Suppressor macrophage treated with lipopolysaccharide for 4 hours (primary cell): ENCODE measurements at regions not wholly inside any gene's neighbourhood (a gene's known extent, or its start where the extent isn't known, plus 50 kb on each side); places are given as distances from the start of the nearest gene placed in this dataset.
A peak's percentile ranks its signal among the peaks of the same experiment; 100 is the strongest.

Experiments
- DNase-seq: peaks from one replicate; pipeline ENCODE4 v3.0.0-alpha.2; 2020

GRCh38 chr1:2890221-2890850 is 88.8 kb upstream of the TTC34 start:
- no peak for DNase-seq

- no peak for DNase-seq
Measured at GRCh38 chr1:2891923-2892448, 90.5 kb upstream of the TTC34 start.

GRCh38 chr1:2893473-2894120 is 92.1 kb upstream of the TTC34 start:
- DNase-seq, result no peak

GRCh38 chr1:2894381-2895041 is 93.0 kb upstream of the TTC34 start:
- DNase-seq, result no peak

GRCh38 chr1:2896824-2897223 is 95.3 kb upstream of the TTC34 start:
- DNase-seq, result no peak

- no peak for DNase-seq
Measured at GRCh38 chr1:2903226-2903625, 101.7 kb upstream of the TTC34 start.

- no peak for DNase-seq
Measured at GRCh38 chr1:2904191-2904590, 102.7 kb upstream of the TTC34 start.

GRCh38 chr1:2905356-2905755 is 103.9 kb upstream of the TTC34 start:
- DNase-seq, result no peak

- no peak for DNase-seq
Measured at GRCh38 chr1:2906085-2906484, 104.6 kb upstream of the TTC34 start.

- no peak for DNase-seq
Measured at GRCh38 chr1:2906620-2907019, 105.1 kb upstream of the TTC34 start.

GRCh38 chr1:2907051-2907450 is 105.6 kb upstream of the TTC34 start:
- DNase-seq, result no peak

- no peak for DNase-seq
Measured at GRCh38 chr1:2908081-2908480, 106.6 kb upstream of the TTC34 start.

GRCh38 chr1:2908561-2908960 is 107.1 kb upstream of the TTC34 start:
- DNase-seq, result no peak

GRCh38 chr1:2909797-2910196 is 108.3 kb upstream of the TTC34 start:
- DNase-seq, result no peak

GRCh38 chr1:2910211-2910610 is 108.7 kb upstream of the TTC34 start:
- DNase-seq, result no peak

GRCh38 chr1:2911421-2912178 is 109.7 kb upstream of the ACTRT2 start:
- no peak for DNase-seq

GRCh38 chr1:2912424-2913061 is 108.7 kb upstream of the ACTRT2 start:
- peak; percentile 16 for DNase-seq

GRCh38 chr1:2913091-2913490 is 108.2 kb upstream of the ACTRT2 start:
- no peak for DNase-seq

- no peak for DNase-seq
Measured at GRCh38 chr1:2914702-2915101, 106.6 kb upstream of the ACTRT2 start.

- DNase-seq, result no peak
Measured at GRCh38 chr1:2916153-2916552, 105.1 kb upstream of the ACTRT2 start.

- no peak for DNase-seq
Measured at GRCh38 chr1:2916706-2917105, 104.6 kb upstream of the ACTRT2 start.

- no peak for DNase-seq
Measured at GRCh38 chr1:2917284-2917683, 104.0 kb upstream of the ACTRT2 start.

GRCh38 chr1:2918441-2918840 is 102.8 kb upstream of the ACTRT2 start:
- no peak for DNase-seq
